GM06990 (cell line): ENCODE measurements at regions not wholly inside any gene's neighbourhood (a gene's known extent, or its start where the extent isn't known, plus 50 kb on each side); places are given as distances from the start of the nearest gene placed in this dataset.

Source experiments
- DNase-seq: peaks from one replicate; pipeline ENCODE4 v3.0.0-alpha.2; 2011; ENCODE audit not compliant: insufficient read length; ENCODE audit errors: extremely low read depth
- H3K27me3 ChIP-seq: replicated peaks from 2 replicates; pipeline ENCODE4 v1.6.0; 2011; ENCODE audit warnings: low read length; ENCODE audit not compliant: control insufficient read depth, insufficient read depth
- H3K36me3 ChIP-seq: 2 replicates; pipeline ENCODE4 v1.5.1; 2011; ENCODE audit warnings: low read length; ENCODE audit not compliant: control insufficient read depth, insufficient read depth
- H3K4me3 ChIP-seq: replicated peaks from 2 replicates; pipeline ENCODE4 v1.5.1; 2011; ENCODE audit warnings: low read depth, mild to moderate bottlenecking, control low read depth, low read length
- CTCF ChIP-seq: IDR thresholded peaks from 2 replicates; pipeline ENCODE4 v1.5.1; 2011; ENCODE audit warnings: low read length, control low read depth, mild to moderate bottlenecking, inconsistent platforms; ENCODE audit not compliant: insufficient read depth, poor library complexity, severe bottlenecking

- no peak for TF ChIP-seq CTCF
- Histone ChIP-seq H3K4me3 (no peak overlapping the region), H3K36me3 (no peaks in the 10 kb centered on the region), H3K27me3 (no peaks in the 10 kb centered on the region; the same call in 1 of the 2 replicates)
- no peak for DNase-seq
Measured at GRCh38 chr9:126239515-126239914, 87.1 kb upstream of the MVB12B start.

GRCh38 chr9:126240835-126241234 is 85.8 kb upstream of the MVB12B start:
- no peaks in the 10 kb centered on the region for H3K27me3 ChIP-seq
- DNase-seq, result no peak
- TF ChIP-seq CTCF, result no peak
- no peak overlapping the region for H3K4me3 ChIP-seq
- H3K36me3 ChIP-seq, result no peaks in the 10 kb centered on the region

- H3K4me3 ChIP-seq, result no peak overlapping the region
- TF ChIP-seq CTCF, result no peak
- DNase-seq, result no peak
Measured at GRCh38 chr9:126248680-126249079, 77.9 kb upstream of the MVB12B start.

GRCh38 chr9:126261584-126262356 is 64.9 kb upstream of the MVB12B start:
- no peak for TF ChIP-seq CTCF
- no peak overlapping the region for H3K4me3 ChIP-seq
- H3K36me3 ChIP-seq, result no peaks in the 10 kb centered on the region
- no peak for DNase-seq
- H3K27me3 ChIP-seq, result no peaks in the 10 kb centered on the region

More at GRCh38 chr9:126248680-126249079, 77.9 kb upstream of the MVB12B start:
- Histone ChIP-seq H3K36me3 (no peaks in the 10 kb centered on the region), H3K27me3 (no peaks in the 10 kb centered on the region)

GRCh38 chr9:126262738-126263137 is 63.9 kb upstream of the MVB12B start:
- no peaks in the 10 kb centered on the region for H3K27me3 ChIP-seq
- TF ChIP-seq CTCF, result no peak
- no peak overlapping the region for H3K4me3 ChIP-seq
- no peak for DNase-seq
- H3K36me3 ChIP-seq, result no peaks in the 10 kb centered on the region

GRCh38 chr9:126270556-126270955 is 56.1 kb upstream of the MVB12B start:
- Histone ChIP-seq H3K36me3 (no peaks in the 10 kb centered on the region), H3K27me3 (no peaks in the 10 kb centered on the region), H3K4me3 (no peak overlapping the region)
- TF ChIP-seq CTCF, result no peak
- no peak for DNase-seq
